HG03457 (cell line): ENCODE measurements at regions not wholly inside any gene's neighbourhood (a gene's known extent, or its start where the extent isn't known, plus 50 kb on each side); places are given as distances from the start of the nearest gene placed in this dataset.

ENCODE experiments used
- ATAC-seq: cut with Tn5 transposase; IDR thresholded peaks from one replicate; pipeline ENCODE4 v1.9.1; 2021; ENCODE audit warnings: moderate number of reproducible peaks; ENCODE audit not compliant: unreplicated experiment

GRCh38 chr22:49590851-49591445, 236.7 kb downstream of the BRD1 start:
- no peak for ATAC-seq

GRCh38 chr22:49590381-49590780, 237.3 kb downstream of the BRD1 start:
- ATAC-seq, result no peak

DNA sequence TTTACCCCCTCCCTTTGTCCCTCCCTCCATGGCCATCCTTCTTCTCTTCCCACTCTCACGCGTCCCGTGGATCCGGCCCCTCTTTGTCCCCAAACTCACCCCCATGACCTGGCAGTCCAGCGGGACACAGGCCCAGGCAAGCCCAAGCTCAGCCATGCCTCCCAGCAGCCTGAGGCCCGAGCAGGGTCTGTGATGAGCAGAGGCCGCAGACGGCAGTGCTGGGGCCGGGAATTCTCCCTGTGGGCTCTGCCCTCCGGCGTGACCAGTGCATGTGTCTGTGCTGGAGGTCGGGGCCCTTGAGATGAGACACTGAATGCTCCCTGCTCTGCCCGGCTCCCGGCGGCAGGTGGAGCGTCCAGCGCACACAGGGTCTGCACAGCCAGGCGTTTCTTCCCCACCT, 237.9 kb downstream of the BRD1 start:
- no peak for ATAC-seq

DNA sequence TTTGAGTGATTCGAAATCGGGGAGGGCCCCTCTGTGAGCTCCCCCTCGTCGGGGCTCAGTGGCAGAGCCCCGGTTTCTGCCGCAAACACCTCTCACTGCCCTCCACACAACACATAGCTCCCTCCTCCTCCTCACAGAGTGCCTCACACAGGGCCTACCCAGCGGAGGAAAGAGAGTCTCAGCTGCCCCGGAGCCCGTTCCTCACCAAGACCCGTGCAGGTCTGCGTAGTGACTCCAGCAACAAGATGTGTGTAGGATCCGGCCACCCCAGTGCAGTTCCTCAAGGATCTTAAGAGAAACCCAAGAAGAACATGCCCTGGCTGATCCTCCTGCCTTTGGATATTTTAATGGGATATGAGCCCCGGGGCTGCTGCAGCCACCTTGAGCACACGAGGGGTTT, 238.4 kb downstream of the BRD1 start:
- ATAC-seq, result no peak

GRCh38 chr22:49588739-49589138, 238.9 kb downstream of the BRD1 start:
- ATAC-seq, result no peak

- no peak for ATAC-seq
These were observed 239.7 kb downstream of the BRD1 start for GRCh38 chr22:49587987-49588386.

- no peak for ATAC-seq
These were observed 240.3 kb downstream of the BRD1 start for GRCh38 chr22:49587421-49587820.

- no peak for ATAC-seq
These were observed 240.8 kb downstream of the BRD1 start for GRCh38 chr22:49586873-49587272.

GRCh38 chr22:49586244-49586748, 241.4 kb downstream of the BRD1 start:
- ATAC-seq, result no peak

- ATAC-seq, result no peak
These were observed 242.0 kb downstream of the BRD1 start for GRCh38 chr22:49585461-49586243.

DNA sequence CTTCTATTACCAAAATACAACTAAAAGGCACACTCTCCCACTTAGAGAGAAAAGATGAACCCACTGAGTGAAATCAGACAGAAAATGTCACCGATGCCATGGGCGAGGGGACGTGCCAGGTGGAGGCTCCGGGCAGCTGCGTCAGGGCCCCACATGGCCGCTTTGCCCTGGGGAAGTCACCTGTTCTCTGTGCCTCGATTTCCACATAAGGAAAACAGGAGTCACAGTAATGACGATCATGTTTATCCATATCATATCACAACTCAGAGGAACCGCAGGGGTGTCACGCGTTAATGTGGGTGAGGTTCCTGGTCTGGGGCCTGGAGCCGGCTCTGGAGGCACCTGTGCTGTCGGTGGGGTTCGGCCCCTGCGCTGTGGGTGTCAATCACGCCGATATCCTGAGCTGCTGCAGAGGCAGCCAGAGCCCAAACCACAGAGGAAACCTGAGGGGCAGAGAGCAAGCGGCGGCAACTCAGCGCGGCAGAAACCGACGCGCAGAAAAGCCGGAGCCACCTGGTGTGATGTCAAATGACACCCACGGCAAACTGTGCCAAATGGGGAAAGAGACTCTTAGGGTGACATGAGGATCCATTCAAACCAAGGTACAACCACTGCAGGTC, 243.7 kb downstream of the BRD1 start:
- ATAC-seq, result no peak

DNA sequence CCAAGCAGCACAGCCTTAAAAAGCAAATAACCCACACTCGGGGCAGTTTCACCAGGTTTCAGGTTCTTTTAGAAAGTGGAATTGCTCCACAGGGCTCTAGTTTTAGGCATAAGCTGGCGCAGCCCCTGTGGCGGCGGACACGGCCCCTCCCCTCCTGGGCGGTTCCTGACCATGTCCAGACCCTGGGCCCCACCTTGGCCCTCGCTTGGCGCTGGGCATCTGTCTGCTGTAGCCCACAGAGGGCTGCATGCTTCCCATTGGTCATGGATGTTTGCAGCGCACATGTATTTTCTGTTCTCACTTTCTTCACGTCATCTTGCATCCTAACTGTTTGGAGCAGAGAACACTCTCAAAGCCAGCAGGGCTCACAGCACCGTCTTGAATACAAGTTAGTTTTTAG, 244.3 kb downstream of the BRD1 start:
- no peak for ATAC-seq

DNA sequence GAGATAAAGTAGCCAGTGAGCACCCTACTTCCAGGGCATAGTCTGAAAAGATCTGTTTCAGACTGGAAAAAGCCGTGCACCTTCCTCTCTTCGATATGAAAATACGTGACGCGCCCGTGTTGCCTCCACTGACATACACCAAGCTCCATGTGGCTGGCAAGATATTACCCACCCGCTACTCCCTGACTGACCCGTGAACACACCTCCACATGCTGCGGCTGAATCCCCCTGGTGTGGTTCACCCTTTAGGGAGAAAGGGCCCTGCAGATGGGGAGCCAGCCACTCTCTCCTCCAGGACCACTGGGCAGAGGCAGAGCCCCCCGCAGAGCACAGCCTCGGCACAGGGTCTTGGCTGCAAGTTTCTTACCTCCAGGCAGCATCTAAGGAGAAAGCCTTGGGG, 245.0 kb downstream of the BRD1 start:
- no peak for ATAC-seq

- no peak for ATAC-seq
These were observed 245.5 kb downstream of the BRD1 start for GRCh38 chr22:49582181-49582580.

DNA sequence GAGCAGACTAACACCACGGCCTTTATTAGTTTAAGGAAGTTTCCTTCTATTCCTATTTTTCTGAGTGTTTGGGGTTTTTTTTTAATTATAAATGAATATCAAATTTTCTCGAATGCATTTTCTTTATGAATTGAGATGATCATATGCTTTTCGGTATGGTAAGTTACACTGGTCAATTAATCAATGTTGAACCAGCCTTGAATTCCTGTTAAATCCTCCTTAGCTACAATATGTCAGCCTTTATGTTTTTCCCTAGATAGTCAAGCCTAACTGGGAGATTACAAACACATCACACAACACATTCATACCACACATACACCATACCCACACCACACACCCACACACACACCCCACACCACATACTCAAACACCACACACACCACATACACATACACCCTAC, 247.6 kb downstream of the BRD1 start:
- no peak for ATAC-seq

DNA sequence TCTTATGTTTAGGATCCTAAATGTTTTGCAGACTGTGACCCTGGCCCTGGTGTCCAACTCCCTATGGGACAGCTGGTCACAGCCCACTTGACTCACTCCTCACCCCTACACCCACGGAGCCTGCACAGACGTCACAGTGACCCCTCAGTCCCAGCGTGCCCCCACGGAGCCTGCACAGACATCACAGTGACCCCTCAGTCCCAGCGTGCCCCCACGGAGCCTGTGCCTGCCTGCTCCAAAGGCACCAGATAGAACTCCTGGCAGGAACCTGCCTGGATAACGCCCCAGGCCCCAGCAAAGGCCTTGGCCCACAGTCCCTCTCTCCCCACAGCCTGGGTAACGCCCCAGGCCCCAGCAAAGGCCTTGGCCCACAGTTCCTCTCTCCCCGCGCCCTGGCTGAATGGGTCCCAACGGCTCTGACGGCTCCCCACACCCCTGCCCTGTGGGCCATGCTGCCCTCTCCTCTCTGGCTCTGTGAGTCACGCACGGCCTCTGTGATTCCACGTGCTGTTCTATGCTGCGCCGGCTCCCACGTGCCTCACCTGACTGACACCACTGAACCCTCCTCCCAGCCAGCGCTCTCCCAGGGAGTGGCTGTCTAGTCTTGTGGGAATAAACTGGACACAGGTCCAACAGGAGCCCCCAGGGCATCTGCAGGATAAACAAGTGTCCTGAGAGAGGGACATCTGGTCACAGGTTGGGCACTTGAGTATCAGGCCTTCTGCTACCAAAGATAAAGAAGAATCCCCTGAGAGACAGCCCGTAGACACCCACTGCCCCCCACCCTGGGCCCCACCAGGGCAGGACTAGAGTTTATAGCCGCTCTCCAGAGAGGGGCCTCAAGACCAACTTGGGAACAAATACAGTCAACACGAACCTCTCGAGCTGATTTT, 250.3 kb downstream of the BRD1 start:
- ATAC-seq, result no peak

- ATAC-seq, result no peak
These were observed 251.2 kb downstream of the BRD1 start for GRCh38 chr22:49576241-49577141.

- no peak for ATAC-seq
These were observed 252.0 kb downstream of the BRD1 start for GRCh38 chr22:49575703-49576081.

GRCh38 chr22:49574881-49575702, 252.6 kb downstream of the BRD1 start:
- no peak for ATAC-seq
